ENCODE measurements at regions not wholly inside any gene's neighbourhood (a gene's known extent, or its start where the extent isn't known, plus 50 kb on each side); places are given as distances from the start of the nearest gene placed in this dataset.

DNA sequence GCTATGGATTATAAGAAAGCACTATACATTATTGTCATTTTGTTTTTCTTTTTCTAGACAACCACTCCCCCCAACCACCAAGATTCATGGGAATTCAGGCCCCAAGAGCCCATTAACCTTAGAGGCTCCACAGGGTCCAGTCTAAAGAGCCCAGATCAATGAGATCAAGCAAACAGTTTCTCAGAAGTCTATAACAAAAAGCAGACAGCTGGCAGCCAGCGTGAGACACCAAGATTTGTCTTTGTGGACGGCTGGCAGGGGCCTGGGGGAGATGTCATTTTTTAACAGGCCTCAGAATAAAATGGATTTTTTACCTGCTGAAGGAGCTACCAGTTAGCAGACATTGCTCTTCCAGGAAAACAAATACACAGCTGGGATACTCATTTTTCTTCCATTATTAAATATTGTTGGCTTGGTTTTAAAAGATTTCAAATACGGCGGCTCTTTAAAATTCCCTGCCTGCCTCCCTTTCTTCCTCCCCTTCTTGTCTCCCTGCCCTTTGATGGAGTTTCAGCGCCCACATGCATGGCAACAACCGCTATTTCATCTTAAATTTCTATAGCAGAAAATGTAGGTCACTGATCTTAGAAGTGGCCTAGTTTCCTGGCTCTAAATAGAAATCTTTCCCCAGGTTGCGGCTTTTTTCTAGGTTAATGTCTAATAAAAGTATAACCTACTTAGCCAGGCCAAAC lies 130.6 kb downstream of the FAM174B start:
- intact Hi-C loops (cut with DNase I; ENCODE audit: low total_unique reads) = loop anchor here (5.0 kb wide), 1 partner anchor 192 kb away; no protein-coding TSS in a partner anchor
- TF ChIP-seq, protein P1, sequence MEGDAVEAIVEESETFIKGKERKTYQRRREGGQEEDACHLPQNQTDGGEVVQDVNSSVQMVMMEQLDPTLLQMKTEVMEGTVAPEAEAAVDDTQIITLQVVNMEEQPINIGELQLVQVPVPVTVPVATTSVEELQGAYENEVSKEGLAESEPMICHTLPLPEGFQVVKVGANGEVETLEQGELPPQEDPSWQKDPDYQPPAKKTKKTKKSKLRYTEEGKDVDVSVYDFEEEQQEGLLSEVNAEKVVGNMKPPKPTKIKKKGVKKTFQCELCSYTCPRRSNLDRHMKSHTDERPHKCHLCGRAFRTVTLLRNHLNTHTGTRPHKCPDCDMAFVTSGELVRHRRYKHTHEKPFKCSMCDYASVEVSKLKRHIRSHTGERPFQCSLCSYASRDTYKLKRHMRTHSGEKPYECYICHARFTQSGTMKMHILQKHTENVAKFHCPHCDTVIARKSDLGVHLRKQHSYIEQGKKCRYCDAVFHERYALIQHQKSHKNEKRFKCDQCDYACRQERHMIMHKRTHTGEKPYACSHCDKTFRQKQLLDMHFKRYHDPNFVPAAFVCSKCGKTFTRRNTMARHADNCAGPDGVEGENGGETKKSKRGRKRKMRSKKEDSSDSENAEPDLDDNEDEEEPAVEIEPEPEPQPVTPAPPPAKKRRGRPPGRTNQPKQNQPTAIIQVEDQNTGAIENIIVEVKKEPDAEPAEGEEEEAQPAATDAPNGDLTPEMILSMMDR (IDR thresholded peaks at IDR 0.05) = no peak
- Histone ChIP-seq H3K4me3 (no peak overlapping the region), H3K27ac (no peak overlapping the region), H3K4me1 (peaks cover 0 to 7% (median 5%) of the 10 kb centered on the region in 4 donors), H3K36me3 (no peaks in the 10 kb centered on the region), H3K27me3 (no peaks in the 10 kb centered on the region), H3K9me3 (no peaks in the 10 kb centered on the region)
- no peak for DNase-seq

DNA sequence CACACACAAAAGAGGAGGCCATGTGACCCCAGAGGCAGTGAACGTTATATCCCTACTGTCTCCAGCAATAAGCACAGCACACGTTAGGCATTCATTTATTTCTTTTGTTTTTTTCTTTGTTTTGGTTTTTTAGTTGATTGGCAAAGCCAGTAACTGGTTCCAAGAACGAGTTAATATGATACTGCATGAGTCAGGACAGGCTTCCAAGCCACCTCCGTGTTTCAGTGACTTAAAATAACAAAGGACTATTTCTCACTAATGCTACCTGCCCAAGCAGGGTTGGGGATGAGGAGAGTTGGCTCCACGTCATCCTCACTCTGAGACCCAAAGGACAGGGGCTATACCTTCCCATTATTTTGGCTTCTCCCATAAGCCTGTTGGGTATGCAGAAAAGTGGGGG lies 130.5 kb downstream of the ST8SIA2 start:
- no peak for DNase-seq
- Histone ChIP-seq H3K4me3 (no peak overlapping the region), H3K27me3 (no peaks in the 10 kb centered on the region), H3K9me3 (no peaks in the 10 kb centered on the region), H3K27ac (no peak overlapping the region), H3K36me3 (no peaks in the 10 kb centered on the region), H3K4me1 (peaks cover 0 to 7% (median 5%) of the 10 kb centered on the region in 4 donors)
- TF ChIP-seq, protein P1 (IDR thresholded peaks at IDR 0.05) = no peak
- intact Hi-C loops (cut with DNase I; ENCODE audit: low total_unique reads) = loop anchor here (5.0 kb wide), 1 partner anchor 193 kb away; no protein-coding TSS in a partner anchor

DNA sequence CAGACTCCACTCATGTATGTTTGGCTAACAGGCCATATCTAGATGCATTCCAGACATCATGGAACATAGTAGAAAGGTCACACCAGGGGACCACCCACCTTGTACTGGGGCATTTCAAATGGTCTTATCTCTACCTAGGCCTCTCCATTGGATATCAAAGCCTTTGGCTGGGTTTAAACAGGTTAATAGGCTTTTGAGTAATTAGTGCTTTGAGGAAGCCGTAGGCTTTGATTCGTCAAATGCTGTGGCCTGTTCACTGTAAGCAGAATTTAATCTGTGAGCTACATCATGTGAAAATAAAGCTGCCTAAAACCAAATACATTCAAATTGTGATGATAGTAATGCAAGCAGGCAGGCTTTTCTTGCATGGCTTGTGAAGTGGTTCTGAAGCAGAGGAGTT lies 129.5 kb downstream of the ST8SIA2 start:
- intact Hi-C loops (cut with DNase I; ENCODE audit: low total_unique reads) = loop anchor here (5.0 kb wide), 1 partner anchor 194 kb away; no protein-coding TSS in a partner anchor
- TF ChIP-seq, protein P1 (IDR thresholded peaks at IDR 0.05) = no peak
- Histone ChIP-seq H3K27ac (no peak overlapping the region), H3K36me3 (no peaks in the 10 kb centered on the region), H3K4me1 (peaks cover 0 to 7% (median 5%) of the 10 kb centered on the region in 4 donors), H3K4me3 (no peak overlapping the region), H3K9me3 (no peaks in the 10 kb centered on the region), H3K27me3 (no peaks in the 10 kb centered on the region)
- DNase-seq = no peak

DNA sequence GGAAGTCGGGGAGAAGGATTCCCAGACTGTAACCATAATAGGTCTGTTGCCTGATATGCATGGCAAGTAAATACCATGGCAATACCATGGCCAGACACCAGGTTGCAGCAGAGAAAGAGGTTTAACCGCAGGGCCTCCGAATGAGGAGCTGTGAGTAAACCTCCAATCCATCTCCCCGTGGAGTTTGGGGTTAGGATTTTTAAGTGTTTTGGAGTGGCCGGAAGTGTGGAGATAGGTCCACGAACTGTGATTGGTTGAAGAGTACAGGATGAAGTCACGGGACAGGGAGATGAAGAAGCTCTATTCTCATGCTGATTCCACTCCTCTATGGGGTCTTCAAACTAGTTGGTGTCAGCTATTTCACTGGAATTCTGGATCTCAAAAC lies 127.9 kb downstream of the ST8SIA2 start:
- DNase-seq = peak; percentile 86
- intact Hi-C loops (cut with DNase I; ENCODE audit: low total_unique reads) = loop anchor here (5.0 kb wide), 1 partner anchor 196 kb away; no protein-coding TSS in a partner anchor

DNA sequence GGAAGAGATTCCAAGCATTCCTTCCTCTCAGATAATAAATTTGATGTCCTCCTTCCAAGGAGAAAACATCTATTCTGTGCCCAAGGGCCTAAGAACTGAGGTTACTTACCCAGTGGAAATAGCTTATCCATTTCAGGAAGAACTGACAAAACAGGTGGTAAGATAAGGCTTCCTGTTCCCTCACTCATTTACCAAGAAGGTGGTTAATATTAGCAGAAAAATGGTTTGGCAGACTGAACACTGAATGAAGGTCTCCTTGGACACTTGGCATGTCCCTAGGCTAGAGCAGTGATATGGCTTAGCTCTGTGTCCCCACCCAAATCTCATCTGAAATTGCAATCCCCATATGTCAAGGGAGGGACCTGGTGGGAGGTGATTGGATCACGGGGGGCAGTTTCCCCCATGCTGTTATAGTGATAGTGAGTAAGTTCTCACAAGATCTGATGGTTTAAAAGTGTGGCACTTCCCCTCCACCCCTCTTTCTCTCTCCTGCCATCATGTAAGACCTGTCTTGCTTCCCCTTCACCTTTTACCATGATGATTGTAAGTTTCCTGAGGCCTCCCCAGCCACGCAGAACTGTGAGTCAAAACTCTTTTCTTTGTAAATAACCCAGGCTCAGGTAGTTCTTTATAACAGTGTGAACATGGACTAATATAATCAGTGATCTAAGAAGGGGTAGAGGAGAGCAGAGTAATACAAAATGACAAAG lies 127.4 kb downstream of the ST8SIA2 start:
- Histone ChIP-seq H3K4me3 (no peak overlapping the region), H3K36me3 (no peaks in the 10 kb centered on the region), H3K27me3 (no peaks in the 10 kb centered on the region), H3K4me1 (peaks cover 0 to 3% (median 0%) of the 10 kb centered on the region in 4 donors), H3K9me3 (no peaks in the 10 kb centered on the region), H3K27ac (no peak overlapping the region)
- TF ChIP-seq, protein P1 (IDR thresholded peaks at IDR 0.05) = no peak
- DNase-seq = no peak
- intact Hi-C loops (cut with DNase I; ENCODE audit: low total_unique reads) = loop anchor here (5.0 kb wide), 1 partner anchor 196 kb away; no protein-coding TSS in a partner anchor

More for the DNA sequence above, 127.9 kb downstream of the ST8SIA2 start:
- no peaks in the 10 kb centered on the region for H3K9me3 ChIP-seq
- no peaks in the 10 kb centered on the region for H3K36me3 ChIP-seq
- H3K4me1 ChIP-seq = peaks cover 0 to 3% (median 0%) of the 10 kb centered on the region in 4 donors
- TF ChIP-seq, protein P1 (IDR thresholded peaks at IDR 0.05) = peak; percentile 77 to 90
- H3K27me3 ChIP-seq = no peaks in the 10 kb centered on the region
- H3K4me3 ChIP-seq = no peak overlapping the region
- no peak overlapping the region for H3K27ac ChIP-seq
